Panc1 (cell line): ENCODE measurements at regions not wholly inside any gene's neighbourhood (a gene's known extent, or its start where the extent isn't known, plus 50 kb on each side); places are given as distances from the start of the nearest gene placed in this dataset.

ENCODE experiments used
- ATAC-seq: fragments of 200-7000 bp; cut with Tn5 transposase; 2 replicates; pipeline ENCODE4 v1.9.1; 2020; ENCODE audit warnings: mild to moderate bottlenecking, moderate library complexity
- BruUV-seq: library from RNA; stranded (reverse); fragments of 400-500 nt; replicated peaks from 2 replicates; lab custom pipeline; 2021; lab: Mats Ljungman, UMichigan
- CTCF ChIA-PET: fragments of 300-600 bp; sonication (Branson Sonifier 250); formaldehyde crosslinking; loops from one replicate; lab custom pipeline; 2022; ENCODE audit warnings: antibody characterized with exemption; lab: Charles Lee
- POLR2A ChIA-PET: fragments of 300-600 bp; sonication (Branson Sonifier 250); formaldehyde crosslinking; loops from one replicate; lab custom pipeline; 2022; ENCODE audit warnings: antibody characterized with exemption; lab: Charles Lee
- DNase-seq: peaks from one replicate; pipeline ENCODE4 v3.0.0-alpha.2; 2010; ENCODE audit warnings: low read depth, low spot score
- H3K27ac ChIP-seq: 2 replicates; pipeline ENCODE4 v1.5.1; 2011; ENCODE audit warnings: mild to moderate bottlenecking, low read length, inconsistent platforms
- H3K27me3 ChIP-seq: fragments of 200-500 bp; sonication (Bioruptor generic); 2 replicates; pipeline ENCODE4 v1.6.0; 2014; ENCODE audit warnings: low read length, inconsistent platforms; ENCODE audit not compliant: control insufficient read depth, insufficient read depth
- H3K36me3 ChIP-seq: fragments of 200-500 bp; sonication (Bioruptor generic); 2 replicates; pipeline ENCODE4 v1.5.1; 2014; ENCODE audit warnings: inconsistent platforms, mild to moderate bottlenecking, low read length, moderate library complexity; ENCODE audit not compliant: control insufficient read depth, insufficient read depth
- H3K4me1 ChIP-seq: 2 replicates; pipeline ENCODE4 v1.5.1; 2011; ENCODE audit warnings: inconsistent platforms, mild to moderate bottlenecking, low read length, moderate library complexity; ENCODE audit not compliant: control insufficient read depth, insufficient read depth
- H3K4me3 ChIP-seq, 2 experiments: 2 replicates each; pipeline ENCODE4 v1.5.1; 2011 to 2012; ENCODE audit warnings: low read depth in 2 of 2, low read length in 2 of 2, mild to moderate bottlenecking in 2 of 2, inconsistent platforms in 1 of 2, moderate library complexity in 1 of 2
- H3K9me3 ChIP-seq: fragments of 200-500 bp; sonication (Bioruptor generic); 2 replicates; pipeline ENCODE4 v1.5.1; 2014; ENCODE audit warnings: low read depth, mild to moderate bottlenecking, inconsistent platforms, low read length, moderate library complexity; ENCODE audit not compliant: control insufficient read depth, insufficient read depth
- POLR2AphosphoS5 ChIP-seq: IDR thresholded peaks from 2 replicates; pipeline ENCODE4 v1.6.1; 2012; ENCODE audit warnings: mild to moderate bottlenecking, low read depth, low read length, moderate library complexity
- SIN3A ChIP-seq: IDR thresholded peaks from 2 replicates; pipeline ENCODE4 v1.6.1; 2012; ENCODE audit warnings: low read depth, mild to moderate bottlenecking, low read length, moderate library complexity, borderline replicate concordance; ENCODE audit not compliant: insufficient read depth
- TCF7L2 ChIP-seq: IDR thresholded peaks from 2 replicates; pipeline ENCODE4 v1.6.1; 2011; ENCODE audit warnings: mild to moderate bottlenecking, low read depth, low read length, inconsistent platforms
- in situ Hi-C: cut with HindIII; loops from 2 replicates; pipeline ENCODE4 v1.10.0; 2016; ENCODE audit warnings: low sequenced_read_pairs, low pct_unique_long_range_greater_than_20kb
- intact Hi-C: fragments of 100-400 bp; cut with micrococcal nuclease; formaldehyde crosslinking; loops from one replicate; pipeline ENCODE4 v1.10.0; 2022; ENCODE audit not compliant: unreplicated experiment
- TF ChIP-seq, protein P1 (sequence below): fragments of 450-650 bp; IDR thresholded peaks from 2 replicates; pipeline ENCODE4 v1.5.1; 2017; ENCODE audit warnings: mild to moderate bottlenecking
- TF ChIP-seq, protein P2 (sequence below), 2 experiments: IDR thresholded peaks; 2 replicates each; pipeline ENCODE4 v1.6.1; 2011 to 2012; ENCODE audit warnings: low read depth in 2 of 2, control low read depth in 1 of 2, low read length in 1 of 2, mild to moderate bottlenecking in 1 of 2, moderate library complexity in 1 of 2; ENCODE audit not compliant: insufficient read depth in 1 of 2

DNA sequence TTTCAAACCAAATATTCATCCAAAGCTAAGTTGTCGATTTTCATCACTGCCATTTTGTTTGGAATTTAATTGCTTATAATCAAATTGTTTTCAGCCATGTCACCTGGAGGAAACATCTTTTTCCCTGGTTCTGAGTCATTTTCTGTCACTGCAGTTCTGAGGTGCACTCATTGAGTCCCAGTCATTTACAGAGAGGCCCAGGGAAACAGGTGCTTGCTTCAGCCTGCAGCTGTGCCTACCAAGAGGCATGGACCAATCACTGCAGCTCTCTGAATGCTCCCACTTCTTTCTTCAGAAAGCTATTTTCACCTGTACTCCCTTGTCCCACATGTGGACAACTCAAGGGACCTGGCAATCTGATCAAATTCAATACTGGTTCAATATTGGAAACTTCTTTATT, 308.1 kb downstream of the COG6 start:
- ATAC-seq: no peak
- ChIA-PET POLR2A (no interaction called here), CTCF (no interaction called here)
- Histone ChIP-seq H3K9me3 (no peaks in the 10 kb centered on the region), H3K27ac (no peak overlapping the region), H3K4me1 (no peaks in the 10 kb centered on the region), H3K4me3 (no peak overlapping the region), H3K27me3 (no peaks in the 10 kb centered on the region), H3K36me3 (no peaks in the 10 kb centered on the region)
- intact Hi-C loops (no loop called here), in situ Hi-C loops (no loop called here)
- TF ChIP-seq SIN3A (no peak), POLR2AphosphoS5 (no peak)
- TF ChIP-seq, protein P1, sequence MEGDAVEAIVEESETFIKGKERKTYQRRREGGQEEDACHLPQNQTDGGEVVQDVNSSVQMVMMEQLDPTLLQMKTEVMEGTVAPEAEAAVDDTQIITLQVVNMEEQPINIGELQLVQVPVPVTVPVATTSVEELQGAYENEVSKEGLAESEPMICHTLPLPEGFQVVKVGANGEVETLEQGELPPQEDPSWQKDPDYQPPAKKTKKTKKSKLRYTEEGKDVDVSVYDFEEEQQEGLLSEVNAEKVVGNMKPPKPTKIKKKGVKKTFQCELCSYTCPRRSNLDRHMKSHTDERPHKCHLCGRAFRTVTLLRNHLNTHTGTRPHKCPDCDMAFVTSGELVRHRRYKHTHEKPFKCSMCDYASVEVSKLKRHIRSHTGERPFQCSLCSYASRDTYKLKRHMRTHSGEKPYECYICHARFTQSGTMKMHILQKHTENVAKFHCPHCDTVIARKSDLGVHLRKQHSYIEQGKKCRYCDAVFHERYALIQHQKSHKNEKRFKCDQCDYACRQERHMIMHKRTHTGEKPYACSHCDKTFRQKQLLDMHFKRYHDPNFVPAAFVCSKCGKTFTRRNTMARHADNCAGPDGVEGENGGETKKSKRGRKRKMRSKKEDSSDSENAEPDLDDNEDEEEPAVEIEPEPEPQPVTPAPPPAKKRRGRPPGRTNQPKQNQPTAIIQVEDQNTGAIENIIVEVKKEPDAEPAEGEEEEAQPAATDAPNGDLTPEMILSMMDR: no peak
- BruUV-seq: no TSS peak
- DNase-seq: no peak

DNA sequence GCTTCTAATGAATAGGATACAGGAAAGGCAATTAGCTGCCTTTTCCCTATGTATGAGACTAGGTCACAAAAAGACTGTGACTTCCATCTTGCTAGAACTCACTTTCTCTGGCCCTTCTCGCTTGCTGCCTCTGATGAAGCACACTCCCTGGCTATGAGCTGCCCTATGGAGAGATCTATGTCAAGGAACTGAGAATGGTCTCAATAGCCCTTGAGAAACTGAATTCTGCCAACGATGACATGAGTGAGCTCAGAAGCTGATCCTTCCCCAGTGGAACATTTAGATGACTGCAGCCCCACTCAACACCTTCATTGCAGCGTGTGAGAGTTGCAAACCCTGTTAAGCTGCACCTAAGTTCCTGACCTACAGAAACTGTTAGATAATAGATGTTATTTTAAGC, 309.8 kb downstream of the COG6 start:
- no peaks in the 10 kb centered on the region for H3K36me3 ChIP-seq
- H3K27me3 ChIP-seq: no peaks in the 10 kb centered on the region
- no peaks in the 10 kb centered on the region for H3K9me3 ChIP-seq
- no peak for ATAC-seq
- H3K4me3 ChIP-seq: no peak overlapping the region
- no peak overlapping the region for H3K27ac ChIP-seq
- CTCF ChIA-PET: no interaction called here
- no TSS peak for BruUV-seq
- TF ChIP-seq POLR2AphosphoS5: no peak
- TF ChIP-seq, protein P2, sequence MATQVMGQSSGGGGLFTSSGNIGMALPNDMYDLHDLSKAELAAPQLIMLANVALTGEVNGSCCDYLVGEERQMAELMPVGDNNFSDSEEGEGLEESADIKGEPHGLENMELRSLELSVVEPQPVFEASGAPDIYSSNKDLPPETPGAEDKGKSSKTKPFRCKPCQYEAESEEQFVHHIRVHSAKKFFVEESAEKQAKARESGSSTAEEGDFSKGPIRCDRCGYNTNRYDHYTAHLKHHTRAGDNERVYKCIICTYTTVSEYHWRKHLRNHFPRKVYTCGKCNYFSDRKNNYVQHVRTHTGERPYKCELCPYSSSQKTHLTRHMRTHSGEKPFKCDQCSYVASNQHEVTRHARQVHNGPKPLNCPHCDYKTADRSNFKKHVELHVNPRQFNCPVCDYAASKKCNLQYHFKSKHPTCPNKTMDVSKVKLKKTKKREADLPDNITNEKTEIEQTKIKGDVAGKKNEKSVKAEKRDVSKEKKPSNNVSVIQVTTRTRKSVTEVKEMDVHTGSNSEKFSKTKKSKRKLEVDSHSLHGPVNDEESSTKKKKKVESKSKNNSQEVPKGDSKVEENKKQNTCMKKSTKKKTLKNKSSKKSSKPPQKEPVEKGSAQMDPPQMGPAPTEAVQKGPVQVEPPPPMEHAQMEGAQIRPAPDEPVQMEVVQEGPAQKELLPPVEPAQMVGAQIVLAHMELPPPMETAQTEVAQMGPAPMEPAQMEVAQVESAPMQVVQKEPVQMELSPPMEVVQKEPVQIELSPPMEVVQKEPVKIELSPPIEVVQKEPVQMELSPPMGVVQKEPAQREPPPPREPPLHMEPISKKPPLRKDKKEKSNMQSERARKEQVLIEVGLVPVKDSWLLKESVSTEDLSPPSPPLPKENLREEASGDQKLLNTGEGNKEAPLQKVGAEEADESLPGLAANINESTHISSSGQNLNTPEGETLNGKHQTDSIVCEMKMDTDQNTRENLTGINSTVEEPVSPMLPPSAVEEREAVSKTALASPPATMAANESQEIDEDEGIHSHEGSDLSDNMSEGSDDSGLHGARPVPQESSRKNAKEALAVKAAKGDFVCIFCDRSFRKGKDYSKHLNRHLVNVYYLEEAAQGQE (IDR thresholded peaks at IDR 0.05; ENCODE audit: insufficient read depth in 1 of 2, low read depth in 2 of 2, low read length in 1 of 2): no peak
- no peak for TF ChIP-seq SIN3A
- TF ChIP-seq TCF7L2: no peak
- TF ChIP-seq, protein P1: no peak
- intact Hi-C loops: no loop called here
- no peaks in the 10 kb centered on the region for H3K4me1 ChIP-seq
- DNase-seq: no peak
- POLR2A ChIA-PET: no interaction called here
- in situ Hi-C loops: no loop called here
